ENCODE measurements at regions not wholly inside any gene's neighbourhood (a gene's known extent, or its start where the extent isn't known, plus 50 kb on each side); places are given as distances from the start of the nearest gene placed in this dataset.

DNA sequence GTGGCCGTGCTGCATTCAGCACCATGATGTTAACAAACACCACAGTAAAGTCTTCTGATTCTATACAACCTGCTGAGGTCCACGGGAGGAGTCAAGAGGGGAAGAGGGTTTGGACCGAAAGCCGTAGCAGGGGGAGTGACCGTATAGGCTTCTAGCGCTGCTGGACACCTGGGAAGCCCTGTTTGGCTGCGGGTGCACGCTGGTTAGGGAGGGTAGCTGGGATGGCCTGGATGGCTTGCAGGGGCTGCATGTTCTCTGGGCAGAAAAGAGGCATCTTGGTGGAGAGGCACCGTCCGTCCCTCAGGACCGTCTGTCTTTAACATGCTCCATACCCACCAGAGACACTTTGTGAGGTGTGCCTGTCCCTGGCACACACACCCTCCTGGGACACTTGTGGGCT, 251.0 kb upstream of the IRX1 start:
- TF ChIP-seq, protein P1, sequence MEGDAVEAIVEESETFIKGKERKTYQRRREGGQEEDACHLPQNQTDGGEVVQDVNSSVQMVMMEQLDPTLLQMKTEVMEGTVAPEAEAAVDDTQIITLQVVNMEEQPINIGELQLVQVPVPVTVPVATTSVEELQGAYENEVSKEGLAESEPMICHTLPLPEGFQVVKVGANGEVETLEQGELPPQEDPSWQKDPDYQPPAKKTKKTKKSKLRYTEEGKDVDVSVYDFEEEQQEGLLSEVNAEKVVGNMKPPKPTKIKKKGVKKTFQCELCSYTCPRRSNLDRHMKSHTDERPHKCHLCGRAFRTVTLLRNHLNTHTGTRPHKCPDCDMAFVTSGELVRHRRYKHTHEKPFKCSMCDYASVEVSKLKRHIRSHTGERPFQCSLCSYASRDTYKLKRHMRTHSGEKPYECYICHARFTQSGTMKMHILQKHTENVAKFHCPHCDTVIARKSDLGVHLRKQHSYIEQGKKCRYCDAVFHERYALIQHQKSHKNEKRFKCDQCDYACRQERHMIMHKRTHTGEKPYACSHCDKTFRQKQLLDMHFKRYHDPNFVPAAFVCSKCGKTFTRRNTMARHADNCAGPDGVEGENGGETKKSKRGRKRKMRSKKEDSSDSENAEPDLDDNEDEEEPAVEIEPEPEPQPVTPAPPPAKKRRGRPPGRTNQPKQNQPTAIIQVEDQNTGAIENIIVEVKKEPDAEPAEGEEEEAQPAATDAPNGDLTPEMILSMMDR (IDR thresholded peaks at IDR 0.05 in 4 of 5, conservative IDR thresholded peaks at IDR 0.05 in 1 of 5): no peak
- no peak for TF ChIP-seq POLR2A (IDR thresholded peaks at IDR 0.05)
